Right lobe of liver (tissue), 6 donors: ENCODE measurements at regions not wholly inside any gene's neighbourhood (a gene's known extent, or its start where the extent isn't known, plus 50 kb on each side); places are given as distances from the start of the nearest gene placed in this dataset.

ENCODE experiments used
- ATAC-seq, 4 donors: fragments of 200-7000 bp; cut with Tn5 transposase; one replicate each; pipeline ENCODE4 v1.9.1; 2020; ENCODE audit warnings: mild to moderate bottlenecking in 4 of 4, moderate library complexity in 4 of 4
- DNase-seq, 3 donors: peaks; one replicate each; pipeline ENCODE4 v3.0.0-alpha.2; 2020
- H3K27ac ChIP-seq, 3 donors: fragments of 200-600 bp; one replicate each; pipeline ENCODE4 v1.8.0; 2022
- H3K27me3 ChIP-seq, 2 donors: fragments of 200-600 bp; one replicate each; pipeline ENCODE4 v1.8.0; 2022
- H3K36me3 ChIP-seq, 4 donors: fragments of 200-600 bp; sonication (generic) in 1 of 4; one replicate each; pipeline versions ENCODE4 v1.5.1 to v1.8.0; 2017 to 2022; ENCODE audit warnings: control low read depth in 1 of 4
- H3K4me1 ChIP-seq, 4 donors: fragments of 200-600 bp; sonication (generic) in 1 of 4; one replicate each; pipeline versions ENCODE4 v1.5.1 to v1.8.0; 2017 to 2022; ENCODE audit warnings: control low read depth in 1 of 4
- H3K4me3 ChIP-seq, 3 donors: fragments of 200-600 bp; one replicate each; pipeline ENCODE4 v1.8.0; 2022
- H3K9me3 ChIP-seq, 4 donors: fragments of 200-600 bp; sonication (generic) in 1 of 4; one replicate each; pipeline versions ENCODE4 v1.5.1 to v1.8.0; 2017 to 2022; ENCODE audit warnings: control low read depth in 1 of 4
- CTCF ChIP-seq, 4 donors: fragments of 200-600 bp in 3 of 4; fragments of 450-650 bp in 1 of 4; IDR thresholded peaks; one replicate each; pipeline versions ENCODE4 v1.5.1 to v1.8.0; 2016 to 2022; ENCODE audit warnings: antibody characterized with exemption in 4 of 4, mild to moderate bottlenecking in 2 of 4
- POLR2A ChIP-seq: fragments of 450-650 bp; IDR thresholded peaks from one replicate; pipeline ENCODE4 v1.6.1; 2017; ENCODE audit warnings: antibody characterized with exemption, mild to moderate bottlenecking
- whole genome bisulfite sequencing: methylation state at CpG from one replicate; pipeline ENCODE4 v1.1.6; 2018; ENCODE audit warnings: low coverage, low lambda C conversion rate; ENCODE audit not compliant: insufficient coverage; ENCODE audit errors: missing lambda C conversion rate; 5-methylcytosine and 5-hydroxymethylcytosine counted together
- intact Hi-C, 2 donors: fragments of 100-400 bp; cut with DNase I; formaldehyde crosslinking; loops; one replicate each; pipeline versions ENCODE4 v1.11.2 to v1.14.1; 2022
- donor health status: DM: no; HTN: yes; CAD: no.
- donor health status: DM: no; HTN: no; CAD: no.
- donor health status: DM: no; HTN: no; CAD: no.
- donor health status: DM: no; HTN: yes; CAD: no.
- donor health status: DM: no; HTN: yes; CAD: no.

- Histone ChIP-seq H3K4me1 (no peaks in the 10 kb centered on the region), H3K4me3 (no peak overlapping the region), H3K9me3 (no peaks in the 10 kb centered on the region), H3K36me3 (no peaks in the 10 kb centered on the region), H3K27ac (no peak overlapping the region), H3K27me3 (no peaks in the 10 kb centered on the region)
- WGBS: 40% methylated on average over 2 of the region's 2 CpGs
- TF ChIP-seq CTCF (IDR thresholded peaks at IDR 0.05) (no peak), POLR2A (no peak)
- intact Hi-C loops: no loop called here
- ATAC-seq (no peak), DNase-seq (no peak)
These were observed 201.4 kb downstream of the MAGEB17 start for GRCh38 chrX:16368696-16369095.

- no peaks in the 10 kb centered on the region for H3K9me3 ChIP-seq
- no peaks in the 10 kb centered on the region for H3K36me3 ChIP-seq
- intact Hi-C loops: no loop called here
- no peaks in the 10 kb centered on the region for H3K4me1 ChIP-seq
- no peak overlapping the region for H3K4me3 ChIP-seq
- H3K27me3 ChIP-seq: no peaks in the 10 kb centered on the region
- ATAC-seq (no peak), DNase-seq (no peak)
- no peak for TF ChIP-seq POLR2A
- no peak for TF ChIP-seq CTCF (IDR thresholded peaks at IDR 0.05)
- 74% methylated on average over 2 of the region's 2 CpGs for WGBS
- H3K27ac ChIP-seq: no peak overlapping the region
These were observed 208.8 kb downstream of the MAGEB17 start for GRCh38 chrX:16376056-16376455.

- no peak overlapping the region for H3K4me3 ChIP-seq
- no peaks in the 10 kb centered on the region for H3K9me3 ChIP-seq
- H3K27me3 ChIP-seq: no peaks in the 10 kb centered on the region
- no peaks in the 10 kb centered on the region for H3K4me1 ChIP-seq
- no peak overlapping the region for H3K27ac ChIP-seq
- TF ChIP-seq POLR2A: no peak
- TF ChIP-seq CTCF (IDR thresholded peaks at IDR 0.05): no peak
- DNase-seq (no peak), ATAC-seq (no peak)
- intact Hi-C loops: no loop called here
- no peaks in the 10 kb centered on the region for H3K36me3 ChIP-seq
These were observed 218.8 kb downstream of the MAGEB17 start for GRCh38 chrX:16386126-16386525.

GRCh38 chrX:16392597-16392996 lies 225.3 kb downstream of the MAGEB17 start:
- WGBS: 61% methylated on average over 2 of the region's 2 CpGs
- Histone ChIP-seq H3K36me3 (no peaks in the 10 kb centered on the region), H3K9me3 (no peaks in the 10 kb centered on the region), H3K4me1 (no peaks in the 10 kb centered on the region), H3K27ac (no peak overlapping the region), H3K4me3 (no peak overlapping the region), H3K27me3 (no peaks in the 10 kb centered on the region)
- intact Hi-C loops: no loop called here
- DNase-seq (no peak), ATAC-seq (no peak)
- no peak for TF ChIP-seq CTCF (IDR thresholded peaks at IDR 0.05)

- intact Hi-C loops: no loop called here
- no peak overlapping the region for H3K27ac ChIP-seq
- H3K9me3 ChIP-seq: no peaks in the 10 kb centered on the region
- ATAC-seq (no peak), DNase-seq (no peak)
- 59% methylated on average over 3 of the region's 3 CpGs for WGBS
- TF ChIP-seq POLR2A: no peak
- TF ChIP-seq CTCF (IDR thresholded peaks at IDR 0.05): no peak
- H3K4me3 ChIP-seq: no peak overlapping the region
- H3K27me3 ChIP-seq: no peaks in the 10 kb centered on the region
- H3K4me1 ChIP-seq: no peaks in the 10 kb centered on the region
- H3K36me3 ChIP-seq: no peaks in the 10 kb centered on the region
These were observed 227.0 kb downstream of the MAGEB17 start for GRCh38 chrX:16394290-16394689.
